ENCODE measurements at regions not wholly inside any gene's neighbourhood (a gene's known extent, or its start where the extent isn't known, plus 50 kb on each side); places are given as distances from the start of the nearest gene placed in this dataset.

DNA sequence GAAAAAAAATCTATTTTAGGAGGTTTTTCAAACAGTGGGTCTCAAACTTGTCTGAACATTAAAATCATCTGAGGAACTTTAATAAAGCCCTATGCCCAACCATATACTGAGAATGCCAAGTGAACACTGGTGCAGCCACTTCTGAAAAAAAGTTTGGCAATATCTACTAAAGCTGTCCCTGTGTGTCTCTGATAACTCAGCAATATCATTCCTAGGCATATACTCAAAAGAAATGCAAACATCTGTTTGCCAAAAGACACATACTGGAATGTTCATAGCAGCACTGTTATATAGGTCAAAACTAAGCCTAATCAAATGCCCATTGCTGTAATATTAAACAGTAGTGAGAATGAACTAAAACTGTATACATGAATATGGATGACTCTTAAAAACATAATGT lies 74.2 kb upstream of the RGS4 start:
- TF ChIP-seq, protein P1, sequence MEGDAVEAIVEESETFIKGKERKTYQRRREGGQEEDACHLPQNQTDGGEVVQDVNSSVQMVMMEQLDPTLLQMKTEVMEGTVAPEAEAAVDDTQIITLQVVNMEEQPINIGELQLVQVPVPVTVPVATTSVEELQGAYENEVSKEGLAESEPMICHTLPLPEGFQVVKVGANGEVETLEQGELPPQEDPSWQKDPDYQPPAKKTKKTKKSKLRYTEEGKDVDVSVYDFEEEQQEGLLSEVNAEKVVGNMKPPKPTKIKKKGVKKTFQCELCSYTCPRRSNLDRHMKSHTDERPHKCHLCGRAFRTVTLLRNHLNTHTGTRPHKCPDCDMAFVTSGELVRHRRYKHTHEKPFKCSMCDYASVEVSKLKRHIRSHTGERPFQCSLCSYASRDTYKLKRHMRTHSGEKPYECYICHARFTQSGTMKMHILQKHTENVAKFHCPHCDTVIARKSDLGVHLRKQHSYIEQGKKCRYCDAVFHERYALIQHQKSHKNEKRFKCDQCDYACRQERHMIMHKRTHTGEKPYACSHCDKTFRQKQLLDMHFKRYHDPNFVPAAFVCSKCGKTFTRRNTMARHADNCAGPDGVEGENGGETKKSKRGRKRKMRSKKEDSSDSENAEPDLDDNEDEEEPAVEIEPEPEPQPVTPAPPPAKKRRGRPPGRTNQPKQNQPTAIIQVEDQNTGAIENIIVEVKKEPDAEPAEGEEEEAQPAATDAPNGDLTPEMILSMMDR (IDR thresholded peaks at IDR 0.05; ENCODE audit: unreplicated experiment), result no peak
- Mint-ChIP-seq H3K4me3 (ENCODE audit: unreplicated experiment) (no peak overlapping the region), H3K4me1 (ENCODE audit: unreplicated experiment) (no peaks in the 10 kb centered on the region), H3K36me3 (ENCODE audit: low read depth, unreplicated experiment) (no peaks in the 10 kb centered on the region), H3K9me3 (ENCODE audit: unreplicated experiment) (no peaks in the 10 kb centered on the region), H3K27ac (ENCODE audit: unreplicated experiment) (no peak overlapping the region), H3K27me3 (ENCODE audit: unreplicated experiment) (no peaks in the 10 kb centered on the region)
- DNase-seq (ENCODE audit: low spot score), result no peak

DNA sequence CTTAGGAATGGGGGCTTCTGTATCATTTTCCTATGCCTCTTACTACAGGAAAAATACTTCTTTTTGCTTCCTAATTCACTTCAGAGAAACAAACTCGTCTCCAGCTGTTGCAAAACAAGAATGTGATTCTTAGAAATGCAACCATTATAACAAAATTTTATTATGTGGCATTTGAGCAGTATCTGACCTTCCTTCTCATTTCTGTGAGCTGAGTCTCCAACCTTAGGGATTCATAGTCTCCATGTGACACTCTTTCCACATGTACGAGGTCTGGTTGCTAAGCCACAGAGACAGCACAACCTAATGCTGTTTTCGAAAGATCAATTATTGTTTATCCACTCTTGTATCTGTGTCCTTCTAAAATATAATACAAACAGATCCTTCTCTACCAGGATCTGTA lies 75.3 kb upstream of the RGS4 start:
- DNase-seq (ENCODE audit: low spot score), result no peak
- no peaks in the 10 kb centered on the region for H3K9me3 Mint-ChIP-seq (ENCODE audit: unreplicated experiment)
- H3K4me1 Mint-ChIP-seq (ENCODE audit: unreplicated experiment), result no peaks in the 10 kb centered on the region
- TF ChIP-seq, protein P1 (IDR thresholded peaks at IDR 0.05; ENCODE audit: unreplicated experiment), result no peak
- no peaks in the 10 kb centered on the region for H3K27me3 Mint-ChIP-seq (ENCODE audit: unreplicated experiment)
- H3K4me3 Mint-ChIP-seq (ENCODE audit: unreplicated experiment), result no peak overlapping the region
- no peaks in the 10 kb centered on the region for H3K36me3 Mint-ChIP-seq (ENCODE audit: low read depth, unreplicated experiment)
- H3K27ac Mint-ChIP-seq (ENCODE audit: unreplicated experiment), result no peak overlapping the region

DNA sequence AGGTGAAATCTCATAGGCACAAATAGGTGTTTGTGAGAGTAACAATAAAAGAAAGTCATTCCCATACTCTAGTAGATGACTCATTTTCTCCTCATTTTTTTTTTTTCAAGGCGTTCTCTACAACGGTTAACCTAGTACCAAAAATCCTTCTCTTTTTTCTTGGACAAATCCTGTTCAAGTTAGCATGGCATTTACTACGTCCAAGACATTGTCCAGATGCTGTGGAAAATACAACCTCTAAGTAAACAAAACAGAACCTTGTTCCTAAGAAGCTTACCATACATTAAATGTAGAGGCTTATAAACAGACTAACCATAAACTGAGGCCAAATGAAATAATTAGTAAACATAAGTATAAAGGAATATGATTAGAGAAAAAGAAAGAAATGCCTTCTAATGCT lies 76.2 kb upstream of the RGS4 start:
- no peaks in the 10 kb centered on the region for H3K4me1 Mint-ChIP-seq (ENCODE audit: unreplicated experiment)
- H3K4me3 Mint-ChIP-seq (ENCODE audit: unreplicated experiment), result no peak overlapping the region
- H3K36me3 Mint-ChIP-seq (ENCODE audit: low read depth, unreplicated experiment), result no peaks in the 10 kb centered on the region
- TF ChIP-seq, protein P1 (IDR thresholded peaks at IDR 0.05; ENCODE audit: unreplicated experiment), result no peak
- no peaks in the 10 kb centered on the region for H3K9me3 Mint-ChIP-seq (ENCODE audit: unreplicated experiment)
- H3K27ac Mint-ChIP-seq (ENCODE audit: unreplicated experiment), result no peak overlapping the region
- H3K27me3 Mint-ChIP-seq (ENCODE audit: unreplicated experiment), result no peaks in the 10 kb centered on the region
- no peak for DNase-seq (ENCODE audit: low spot score)

DNA sequence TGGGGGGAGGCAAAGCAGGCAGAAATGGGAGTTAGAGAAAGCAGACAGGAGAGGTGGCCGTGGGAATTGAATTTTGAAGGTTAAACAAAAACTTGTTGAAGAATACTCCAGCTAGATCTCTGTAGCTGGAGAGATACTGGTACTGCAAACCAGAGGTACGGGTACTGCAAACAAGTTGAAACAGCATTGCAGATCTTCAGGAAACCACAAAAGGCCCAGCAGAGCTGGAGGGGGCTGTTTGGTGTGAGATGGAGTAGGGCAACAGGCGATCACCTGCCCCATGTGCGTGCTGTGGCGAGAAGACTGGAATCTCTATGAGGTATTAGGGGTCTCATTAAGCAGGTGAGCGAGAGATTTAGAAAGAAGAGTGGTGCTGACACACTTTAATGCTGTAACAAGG lies 77.7 kb upstream of the RGS4 start:
- no peaks in the 10 kb centered on the region for H3K9me3 Mint-ChIP-seq (ENCODE audit: unreplicated experiment)
- TF ChIP-seq, protein P1 (IDR thresholded peaks at IDR 0.05; ENCODE audit: unreplicated experiment), result no peak
- no peak overlapping the region for H3K27ac Mint-ChIP-seq (ENCODE audit: unreplicated experiment)
- no peak overlapping the region for H3K4me3 Mint-ChIP-seq (ENCODE audit: unreplicated experiment)
- no peaks in the 10 kb centered on the region for H3K4me1 Mint-ChIP-seq (ENCODE audit: unreplicated experiment)
- H3K36me3 Mint-ChIP-seq (ENCODE audit: low read depth, unreplicated experiment), result no peaks in the 10 kb centered on the region
- H3K27me3 Mint-ChIP-seq (ENCODE audit: unreplicated experiment), result no peaks in the 10 kb centered on the region
- DNase-seq (ENCODE audit: low spot score), result no peak

DNA sequence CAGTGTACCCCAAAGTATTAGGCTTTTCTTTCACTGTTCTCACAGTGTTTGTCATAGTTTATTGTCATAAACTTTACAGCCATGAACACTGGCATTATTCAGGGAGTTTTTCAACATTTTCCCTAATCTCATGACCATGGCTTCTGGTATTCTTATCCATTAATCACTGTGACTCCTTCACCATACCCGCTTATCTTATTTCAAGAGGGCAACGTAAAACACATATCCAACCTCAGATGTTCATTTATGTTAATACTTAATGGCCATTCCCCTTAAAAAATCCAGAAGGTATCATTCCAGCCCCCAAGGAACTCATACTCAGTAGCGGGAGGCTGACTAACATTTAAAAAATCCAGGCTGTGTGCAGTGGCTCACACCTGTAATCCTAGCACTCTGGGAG lies 78.5 kb upstream of the RGS4 start:
- H3K4me3 Mint-ChIP-seq (ENCODE audit: unreplicated experiment), result no peak overlapping the region
- H3K27me3 Mint-ChIP-seq (ENCODE audit: unreplicated experiment), result no peaks in the 10 kb centered on the region
- H3K27ac Mint-ChIP-seq (ENCODE audit: unreplicated experiment), result no peak overlapping the region
- H3K36me3 Mint-ChIP-seq (ENCODE audit: low read depth, unreplicated experiment), result no peaks in the 10 kb centered on the region
- TF ChIP-seq, protein P1 (IDR thresholded peaks at IDR 0.05; ENCODE audit: unreplicated experiment), result no peak
- no peaks in the 10 kb centered on the region for H3K9me3 Mint-ChIP-seq (ENCODE audit: unreplicated experiment)
- H3K4me1 Mint-ChIP-seq (ENCODE audit: unreplicated experiment), result no peaks in the 10 kb centered on the region
- no peak for DNase-seq (ENCODE audit: low spot score)
